K562 (cell line): ENCODE measurements at regions not wholly inside any gene's neighbourhood (a gene's known extent, or its start where the extent isn't known, plus 50 kb on each side); places are given as distances from the start of the nearest gene placed in this dataset.

ENCODE experiments used
- FOXM1 ChIP-seq, 2 experiments: fragments of 450-650 bp in 1 of 2; sonication (generic) in 1 of 2; formaldehyde crosslinking in 1 of 2; IDR thresholded peaks; 2 replicates each; pipeline versions ENCODE4 v1.6.1 to v1.9.0; 2017 to 2022; ENCODE audit warnings: low read depth in 2 of 2, mild to moderate bottlenecking in 2 of 2, missing genetic modification reagents in 1 of 2, moderate library complexity in 1 of 2
- LEF1 ChIP-seq: fragments of 450-650 bp; IDR thresholded peaks from 2 replicates; pipeline ENCODE4 v1.6.1; 2016; ENCODE audit warnings: mild to moderate bottlenecking
- MAFF ChIP-seq: IDR thresholded peaks from 2 replicates; pipeline ENCODE4 v1.6.1; 2012; ENCODE audit warnings: low read length, improper control_type of control experiment
- MAFK ChIP-seq: IDR thresholded peaks from 2 replicates; pipeline ENCODE4 v1.6.1; 2011; ENCODE audit warnings: low read length, improper control_type of control experiment
- PHF8 ChIP-seq: fragments of 200-600 bp; sonication (generic); IDR thresholded peaks from 2 replicates; pipeline ENCODE4 v1.6.1; 2012; ENCODE audit warnings: mixed run types, mild to moderate bottlenecking, inconsistent platforms, low read length, moderate library complexity, borderline replicate concordance
- RB1 ChIP-seq: fragments of 450-650 bp; IDR thresholded peaks from 2 replicates; pipeline ENCODE4 v1.6.1; 2017; ENCODE audit warnings: low read depth, mild to moderate bottlenecking
- SMARCB1 ChIP-seq: IDR thresholded peaks from 2 replicates; pipeline ENCODE4 v1.6.1; 2011; ENCODE audit warnings: improper control_type of control experiment, low read depth; ENCODE audit not compliant: insufficient read length
- SRSF3 ChIP-seq: fragments of 200-400 bp; formaldehyde crosslinking; IDR thresholded peaks from 2 replicates; pipeline ENCODE4 v1.6.1; 2016; ENCODE audit warnings: mild to moderate bottlenecking, low read length, moderate library complexity; ENCODE audit not compliant: insufficient read depth
- ZKSCAN8 ChIP-seq: fragments of 200-800 bp; sonication (Bioruptor generic); IDR thresholded peaks from 2 replicates; pipeline ENCODE4 v1.6.1; 2016; ENCODE audit warnings: missing genetic modification characterization, missing compliant biosample characterization
- ZNF699 ChIP-seq: fragments of 250-450 bp; sonication (Bioruptor Pico); IDR thresholded peaks from 2 replicates; pipeline ENCODE4 v1.8.0; 2021; ENCODE audit warnings: mild to moderate bottlenecking, moderate library complexity; ENCODE audit not compliant: insufficient replicate concordance
- TF ChIP-seq, protein P1 (sequence below): IDR thresholded peaks from 3 replicates; pipeline ENCODE4 v1.6.1; 2011; ENCODE audit warnings: borderline replicate concordance, mild to moderate bottlenecking; ENCODE audit not compliant: insufficient read length, insufficient read depth
- TF ChIP-seq, protein P2 (sequence below): fragments of 450-650 bp; formaldehyde crosslinking; IDR thresholded peaks from 2 replicates; pipeline ENCODE4 v1.4.0; 2022; ENCODE audit warnings: missing genetic modification characterization
- TF ChIP-seq, protein P3 (sequence below): fragments of 250-450 bp; sonication (Bioruptor Pico); IDR thresholded peaks from 2 replicates; pipeline ENCODE4 v1.4.0; 2020; ENCODE audit warnings: mild to moderate bottlenecking, moderate library complexity
- TF ChIP-seq, protein P4 (sequence below), 2 experiments: IDR thresholded peaks; 2 replicates each; pipeline ENCODE4 v1.6.1; 2012; ENCODE audit warnings: improper control_type of control experiment in 2 of 2, low read depth in 2 of 2, low read length in 2 of 2, borderline replicate concordance in 1 of 2
- TF ChIP-seq, protein P5 (sequence below): sonication (generic); formaldehyde crosslinking; IDR thresholded peaks from 2 replicates; pipeline ENCODE4 v1.8.0; 2022; ENCODE audit warnings: mild to moderate bottlenecking, missing genetic modification reagents, borderline replicate concordance

DNA sequence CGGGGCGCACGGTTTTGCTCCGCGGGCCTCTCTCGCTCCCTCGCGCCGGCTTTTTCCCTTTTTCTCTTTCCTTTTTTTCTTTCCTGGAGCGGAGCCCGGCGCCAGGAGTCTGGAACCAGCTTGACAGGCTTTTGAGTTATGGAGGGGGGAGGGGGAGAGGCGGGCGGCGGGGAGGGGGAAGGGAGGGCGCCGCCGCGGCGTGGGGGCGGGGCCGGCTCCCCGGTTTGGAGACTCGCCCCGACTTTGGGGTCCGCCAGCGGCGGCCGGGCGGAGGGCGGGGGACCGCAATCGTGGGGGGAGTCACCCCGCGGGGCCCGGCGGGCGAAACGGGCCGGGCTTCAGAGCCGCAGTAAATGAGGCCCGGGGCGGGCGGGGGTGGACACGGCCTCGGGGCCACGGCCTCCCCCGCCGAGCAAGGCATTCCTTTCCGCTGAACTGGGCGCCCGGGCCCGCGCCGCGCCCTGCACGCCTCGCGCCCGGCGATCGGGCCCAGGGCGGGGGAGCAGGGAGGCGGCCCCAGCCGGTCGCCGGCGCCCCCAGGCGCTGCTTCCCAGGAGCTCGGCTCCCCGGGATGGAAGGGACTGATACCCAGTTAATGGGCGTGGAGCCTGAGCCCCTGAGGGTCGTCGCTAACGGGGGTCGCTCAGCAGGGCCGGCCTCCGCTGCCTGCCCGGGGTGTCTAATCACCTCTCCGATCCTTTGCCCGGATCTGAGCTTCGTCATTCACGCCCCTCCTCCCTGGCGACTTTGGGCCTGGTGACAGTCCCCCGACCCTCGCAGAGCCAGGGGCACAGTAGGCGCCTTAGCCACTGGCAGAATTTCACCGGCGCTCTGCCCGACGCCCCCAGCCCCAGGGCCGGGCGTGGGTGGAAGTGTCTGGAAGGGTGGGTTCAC, 138.1 kb downstream of the C9orf50 start (continued):
- TF ChIP-seq, protein P1, sequence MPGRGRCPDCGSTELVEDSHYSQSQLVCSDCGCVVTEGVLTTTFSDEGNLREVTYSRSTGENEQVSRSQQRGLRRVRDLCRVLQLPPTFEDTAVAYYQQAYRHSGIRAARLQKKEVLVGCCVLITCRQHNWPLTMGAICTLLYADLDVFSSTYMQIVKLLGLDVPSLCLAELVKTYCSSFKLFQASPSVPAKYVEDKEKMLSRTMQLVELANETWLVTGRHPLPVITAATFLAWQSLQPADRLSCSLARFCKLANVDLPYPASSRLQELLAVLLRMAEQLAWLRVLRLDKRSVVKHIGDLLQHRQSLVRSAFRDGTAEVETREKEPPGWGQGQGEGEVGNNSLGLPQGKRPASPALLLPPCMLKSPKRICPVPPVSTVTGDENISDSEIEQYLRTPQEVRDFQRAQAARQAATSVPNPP: no peak
- TF ChIP-seq FOXM1 (IDR thresholded peaks at IDR 0.05; ENCODE audit: low read depth) (no peak), FOXM1 (CRISPR knock-in tag; IDR thresholded peaks at IDR 0.05; ENCODE audit: low read depth) (no peak), SMARCB1 (no peak), PHF8 (peak; percentile 48; the same call in 1 of the 2 replicates), ZKSCAN8 (CRISPR knock-in tag) (no peak), ZNF699 (no peak), MAFK (no peak), SRSF3 (0 out of 2 replicates have a peak, but pooled peaks have one; percentile 69), MAFF (no peak), RB1 (0 out of 2 replicates have a peak, but pooled peaks have one; percentile 59), LEF1 (no peak)
- TF ChIP-seq, protein P2, sequence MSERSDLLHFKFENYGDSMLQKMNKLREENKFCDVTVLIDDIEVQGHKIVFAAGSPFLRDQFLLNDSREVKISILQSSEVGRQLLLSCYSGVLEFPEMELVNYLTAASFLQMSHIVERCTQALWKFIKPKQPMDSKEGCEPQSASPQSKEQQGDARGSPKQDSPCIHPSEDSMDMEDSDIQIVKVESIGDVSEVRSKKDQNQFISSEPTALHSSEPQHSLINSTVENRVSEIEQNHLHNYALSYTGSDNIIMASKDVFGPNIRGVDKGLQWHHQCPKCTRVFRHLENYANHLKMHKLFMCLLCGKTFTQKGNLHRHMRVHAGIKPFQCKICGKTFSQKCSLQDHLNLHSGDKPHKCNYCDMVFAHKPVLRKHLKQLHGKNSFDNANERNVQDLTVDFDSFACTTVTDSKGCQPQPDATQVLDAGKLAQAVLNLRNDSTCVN: no peak
- TF ChIP-seq, protein P3, sequence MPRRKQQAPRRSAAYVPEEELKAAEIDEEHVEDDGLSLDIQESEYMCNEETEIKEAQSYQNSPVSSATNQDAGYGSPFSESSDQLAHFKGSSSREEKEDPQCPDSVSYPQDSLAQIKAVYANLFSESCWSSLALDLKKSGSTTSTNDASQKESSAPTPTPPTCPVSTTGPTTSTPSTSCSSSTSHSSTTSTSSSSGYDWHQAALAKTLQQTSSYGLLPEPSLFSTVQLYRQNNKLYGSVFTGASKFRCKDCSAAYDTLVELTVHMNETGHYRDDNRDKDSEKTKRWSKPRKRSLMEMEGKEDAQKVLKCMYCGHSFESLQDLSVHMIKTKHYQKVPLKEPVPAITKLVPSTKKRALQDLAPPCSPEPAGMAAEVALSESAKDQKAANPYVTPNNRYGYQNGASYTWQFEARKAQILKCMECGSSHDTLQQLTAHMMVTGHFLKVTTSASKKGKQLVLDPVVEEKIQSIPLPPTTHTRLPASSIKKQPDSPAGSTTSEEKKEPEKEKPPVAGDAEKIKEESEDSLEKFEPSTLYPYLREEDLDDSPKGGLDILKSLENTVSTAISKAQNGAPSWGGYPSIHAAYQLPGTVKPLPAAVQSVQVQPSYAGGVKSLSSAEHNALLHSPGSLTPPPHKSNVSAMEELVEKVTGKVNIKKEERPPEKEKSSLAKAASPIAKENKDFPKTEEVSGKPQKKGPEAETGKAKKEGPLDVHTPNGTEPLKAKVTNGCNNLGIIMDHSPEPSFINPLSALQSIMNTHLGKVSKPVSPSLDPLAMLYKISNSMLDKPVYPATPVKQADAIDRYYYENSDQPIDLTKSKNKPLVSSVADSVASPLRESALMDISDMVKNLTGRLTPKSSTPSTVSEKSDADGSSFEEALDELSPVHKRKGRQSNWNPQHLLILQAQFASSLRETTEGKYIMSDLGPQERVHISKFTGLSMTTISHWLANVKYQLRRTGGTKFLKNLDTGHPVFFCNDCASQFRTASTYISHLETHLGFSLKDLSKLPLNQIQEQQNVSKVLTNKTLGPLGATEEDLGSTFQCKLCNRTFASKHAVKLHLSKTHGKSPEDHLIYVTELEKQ: no peak
- TF ChIP-seq, protein P4, sequence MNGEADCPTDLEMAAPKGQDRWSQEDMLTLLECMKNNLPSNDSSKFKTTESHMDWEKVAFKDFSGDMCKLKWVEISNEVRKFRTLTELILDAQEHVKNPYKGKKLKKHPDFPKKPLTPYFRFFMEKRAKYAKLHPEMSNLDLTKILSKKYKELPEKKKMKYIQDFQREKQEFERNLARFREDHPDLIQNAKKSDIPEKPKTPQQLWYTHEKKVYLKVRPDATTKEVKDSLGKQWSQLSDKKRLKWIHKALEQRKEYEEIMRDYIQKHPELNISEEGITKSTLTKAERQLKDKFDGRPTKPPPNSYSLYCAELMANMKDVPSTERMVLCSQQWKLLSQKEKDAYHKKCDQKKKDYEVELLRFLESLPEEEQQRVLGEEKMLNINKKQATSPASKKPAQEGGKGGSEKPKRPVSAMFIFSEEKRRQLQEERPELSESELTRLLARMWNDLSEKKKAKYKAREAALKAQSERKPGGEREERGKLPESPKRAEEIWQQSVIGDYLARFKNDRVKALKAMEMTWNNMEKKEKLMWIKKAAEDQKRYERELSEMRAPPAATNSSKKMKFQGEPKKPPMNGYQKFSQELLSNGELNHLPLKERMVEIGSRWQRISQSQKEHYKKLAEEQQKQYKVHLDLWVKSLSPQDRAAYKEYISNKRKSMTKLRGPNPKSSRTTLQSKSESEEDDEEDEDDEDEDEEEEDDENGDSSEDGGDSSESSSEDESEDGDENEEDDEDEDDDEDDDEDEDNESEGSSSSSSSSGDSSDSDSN (IDR thresholded peaks at IDR 0.05; ENCODE audit: borderline replicate concordance in 1 of 2, low read depth in 2 of 2, low read length in 2 of 2): peak in 1 of 2 experiments; percentile 90; a peak in 2 of 4 replicates
- TF ChIP-seq, protein P5, sequence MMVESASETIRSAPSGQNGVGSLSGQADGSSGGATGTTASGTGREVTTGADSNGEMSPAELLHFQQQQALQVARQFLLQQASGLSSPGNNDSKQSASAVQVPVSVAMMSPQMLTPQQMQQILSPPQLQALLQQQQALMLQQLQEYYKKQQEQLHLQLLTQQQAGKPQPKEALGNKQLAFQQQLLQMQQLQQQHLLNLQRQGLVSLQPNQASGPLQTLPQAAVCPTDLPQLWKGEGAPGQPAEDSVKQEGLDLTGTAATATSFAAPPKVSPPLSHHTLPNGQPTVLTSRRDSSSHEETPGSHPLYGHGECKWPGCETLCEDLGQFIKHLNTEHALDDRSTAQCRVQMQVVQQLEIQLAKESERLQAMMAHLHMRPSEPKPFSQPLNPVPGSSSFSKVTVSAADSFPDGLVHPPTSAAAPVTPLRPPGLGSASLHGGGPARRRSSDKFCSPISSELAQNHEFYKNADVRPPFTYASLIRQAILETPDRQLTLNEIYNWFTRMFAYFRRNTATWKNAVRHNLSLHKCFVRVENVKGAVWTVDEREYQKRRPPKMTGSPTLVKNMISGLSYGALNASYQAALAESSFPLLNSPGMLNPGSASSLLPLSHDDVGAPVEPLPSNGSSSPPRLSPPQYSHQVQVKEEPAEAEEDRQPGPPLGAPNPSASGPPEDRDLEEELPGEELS (CRISPR knock-in tag): no peak
